ENCODE measurements at regions not wholly inside any gene's neighbourhood (a gene's known extent, or its start where the extent isn't known, plus 50 kb on each side); places are given as distances from the start of the nearest gene placed in this dataset.

DNA sequence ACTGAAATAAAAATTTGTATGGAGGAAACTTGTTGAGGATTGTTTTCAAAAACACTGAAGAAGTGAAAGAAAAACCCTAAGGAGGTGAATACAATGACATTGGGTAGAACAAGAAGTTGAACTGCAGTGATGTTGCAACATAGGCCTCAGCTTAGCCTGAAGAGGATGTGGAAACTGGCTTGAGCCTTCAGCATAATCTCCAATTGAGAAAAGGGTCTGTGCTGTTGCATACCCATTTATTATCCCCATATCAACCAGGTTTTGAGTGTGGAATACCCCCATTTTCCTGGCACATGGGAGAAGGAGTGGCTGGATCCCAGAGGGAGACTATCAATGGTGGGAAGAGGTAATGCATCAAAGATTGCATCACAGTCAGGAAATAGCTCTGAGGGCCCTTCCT lies 695.0 kb upstream of the HS3ST1 start:
- Histone ChIP-seq H3K27ac (ENCODE audit: poor library complexity, severe bottlenecking) (no peak overlapping the region), H3K4me3 (ENCODE audit: severe bottlenecking) (no peak overlapping the region), H3K4me1 (ENCODE audit: insufficient read depth, poor library complexity, severe bottlenecking) (peaks cover 4% of the 10 kb centered on the region), H3K27me3 (ENCODE audit: insufficient read depth, poor library complexity, severe bottlenecking) (no peaks in the 10 kb centered on the region), H3K36me3 (ENCODE audit: low read depth) (no peaks in the 10 kb centered on the region), H3K9me3 (ENCODE audit: severe bottlenecking) (no peaks in the 10 kb centered on the region)
- ATAC-seq (ENCODE audit: low read depth) (no peak), DNase-seq (ENCODE audit: low spot score) (no peak)
- no peak for TF ChIP-seq CTCF (IDR thresholded peaks at IDR 0.05; ENCODE audit: poor library complexity, severe bottlenecking)

DNA sequence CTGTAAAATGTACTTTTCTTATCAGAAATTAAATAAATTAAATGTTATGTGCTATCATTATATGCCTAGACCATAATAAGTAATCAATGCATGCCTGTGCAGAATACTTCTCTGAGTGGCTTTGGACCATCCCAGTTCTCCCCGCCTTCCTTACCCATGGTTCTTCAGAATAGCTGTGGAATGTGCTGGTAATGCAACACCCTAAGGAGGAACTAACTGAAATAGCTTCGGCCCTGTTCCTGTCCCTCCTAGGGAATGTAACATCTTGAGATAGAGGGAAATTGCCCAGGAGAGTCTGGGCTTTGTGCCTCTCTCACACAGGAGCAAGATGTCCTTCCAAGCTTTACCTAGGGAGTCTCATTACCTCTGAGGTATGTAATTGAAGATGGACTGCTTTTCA lies 693.6 kb upstream of the HS3ST1 start:
- no peak overlapping the region for H3K27ac ChIP-seq (ENCODE audit: poor library complexity, severe bottlenecking)
- no peaks in the 10 kb centered on the region for H3K9me3 ChIP-seq (ENCODE audit: severe bottlenecking)
- H3K27me3 ChIP-seq (ENCODE audit: insufficient read depth, poor library complexity, severe bottlenecking), result no peaks in the 10 kb centered on the region
- TF ChIP-seq CTCF (IDR thresholded peaks at IDR 0.05; ENCODE audit: poor library complexity, severe bottlenecking), result no peak
- H3K36me3 ChIP-seq (ENCODE audit: low read depth), result no peaks in the 10 kb centered on the region
- peaks cover 12% of the 10 kb centered on the region for H3K4me1 ChIP-seq (ENCODE audit: insufficient read depth, poor library complexity, severe bottlenecking)
- DNase-seq (ENCODE audit: low spot score) (no peak), ATAC-seq (ENCODE audit: low read depth) (no peak)
- H3K4me3 ChIP-seq (ENCODE audit: severe bottlenecking), result no peak overlapping the region

DNA sequence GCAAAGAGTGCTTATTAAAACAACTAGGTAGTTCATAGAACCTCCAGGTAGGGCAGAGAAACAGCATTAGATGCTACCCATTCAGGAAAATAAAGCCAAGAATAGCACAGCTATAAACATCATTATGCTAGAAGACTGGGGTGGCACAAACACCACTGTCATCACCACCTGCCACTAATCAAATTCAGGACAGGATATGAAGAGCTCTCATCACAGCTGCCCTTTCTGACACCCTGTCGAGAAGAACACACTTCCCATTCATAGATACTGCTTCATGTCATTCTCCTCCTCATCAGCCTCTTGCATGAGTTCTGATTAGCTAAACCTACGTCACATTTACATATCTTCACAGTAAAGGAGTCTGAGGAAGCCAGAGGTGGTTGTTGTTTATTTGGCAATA lies 692.3 kb upstream of the HS3ST1 start:
- Histone ChIP-seq H3K4me3 (ENCODE audit: severe bottlenecking) (no peak overlapping the region), H3K27me3 (ENCODE audit: insufficient read depth, poor library complexity, severe bottlenecking) (no peaks in the 10 kb centered on the region), H3K4me1 (ENCODE audit: insufficient read depth, poor library complexity, severe bottlenecking) (peaks cover 12% of the 10 kb centered on the region), H3K9me3 (ENCODE audit: severe bottlenecking) (no peaks in the 10 kb centered on the region), H3K27ac (ENCODE audit: poor library complexity, severe bottlenecking) (no peak overlapping the region), H3K36me3 (ENCODE audit: low read depth) (no peaks in the 10 kb centered on the region)
- no peak for TF ChIP-seq CTCF (IDR thresholded peaks at IDR 0.05; ENCODE audit: poor library complexity, severe bottlenecking)
- ATAC-seq (ENCODE audit: low read depth) (no peak), DNase-seq (ENCODE audit: low spot score) (no peak)

GRCh38 chr4:12118651-12119213 lies 690.0 kb upstream of the HS3ST1 start:
- DNase-seq (ENCODE audit: low spot score), result no peak
- no peaks in the 10 kb centered on the region for H3K36me3 ChIP-seq (ENCODE audit: low read depth)
- H3K9me3 ChIP-seq (ENCODE audit: severe bottlenecking), result no peaks in the 10 kb centered on the region
- no peak for TF ChIP-seq CTCF (IDR thresholded peaks at IDR 0.05; ENCODE audit: poor library complexity, severe bottlenecking)
- H3K27me3 ChIP-seq (ENCODE audit: insufficient read depth, poor library complexity, severe bottlenecking), result no peaks in the 10 kb centered on the region
- H3K4me1 ChIP-seq (ENCODE audit: insufficient read depth, poor library complexity, severe bottlenecking), result peaks cover 12% of the 10 kb centered on the region
- no peak overlapping the region for H3K4me3 ChIP-seq (ENCODE audit: severe bottlenecking)
- peak; percentile 84 for ATAC-seq (ENCODE audit: low read depth)
- H3K27ac ChIP-seq (ENCODE audit: poor library complexity, severe bottlenecking), result no peak overlapping the region

DNA sequence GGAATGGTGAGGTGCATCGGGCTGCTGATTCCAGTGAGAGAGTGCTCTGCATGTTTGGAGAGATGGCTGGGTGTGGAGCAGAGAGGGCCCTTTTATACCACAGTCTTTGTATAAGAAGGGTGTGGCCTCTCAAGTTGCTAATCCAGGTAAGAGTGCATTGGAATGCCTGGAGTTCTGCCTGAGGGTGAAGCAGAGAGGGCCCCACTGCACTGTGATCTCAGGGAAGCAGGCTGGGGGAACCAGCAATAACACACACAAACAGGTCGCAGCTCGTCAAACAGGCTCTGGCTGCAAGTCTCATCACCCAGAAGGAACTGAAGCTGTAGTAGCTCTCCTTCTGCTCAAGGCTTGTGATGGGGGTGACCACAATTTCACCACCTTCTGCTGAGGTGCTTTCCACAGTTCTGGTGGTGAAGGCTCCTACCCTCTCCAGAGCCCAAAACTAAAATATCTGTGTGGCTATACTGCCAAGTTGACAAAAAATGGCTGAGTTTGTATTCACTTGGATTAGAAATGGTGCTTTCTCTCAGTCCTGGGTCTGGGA lies 687.4 kb upstream of the HS3ST1 start:
- H3K4me3 ChIP-seq (ENCODE audit: severe bottlenecking), result no peak overlapping the region
- H3K27ac ChIP-seq (ENCODE audit: poor library complexity, severe bottlenecking), result no peak overlapping the region
- DNase-seq (ENCODE audit: low spot score) (no peak), ATAC-seq (ENCODE audit: low read depth) (peak; percentile 41; the same call in 2 of the 3 replicates)
- H3K27me3 ChIP-seq (ENCODE audit: insufficient read depth, poor library complexity, severe bottlenecking), result no peaks in the 10 kb centered on the region
- no peak for TF ChIP-seq CTCF (IDR thresholded peaks at IDR 0.05; ENCODE audit: poor library complexity, severe bottlenecking)
- H3K4me1 ChIP-seq (ENCODE audit: insufficient read depth, poor library complexity, severe bottlenecking), result peaks cover 12% of the 10 kb centered on the region
- no peaks in the 10 kb centered on the region for H3K9me3 ChIP-seq (ENCODE audit: severe bottlenecking)
- no peaks in the 10 kb centered on the region for H3K36me3 ChIP-seq (ENCODE audit: low read depth)

All from RWPE2 (cell line).